PFSK-1 (cell line): ENCODE measurements at regions not wholly inside any gene's neighbourhood (a gene's known extent, or its start where the extent isn't known, plus 50 kb on each side); places are given as distances from the start of the nearest gene placed in this dataset.

Experiments used
- POLR2AphosphoS5 ChIP-seq: IDR thresholded peaks from 2 replicates; pipeline ENCODE4 v1.6.1; 2012; ENCODE audit warnings: low read depth, mild to moderate bottlenecking, control low read depth, low read length, moderate library complexity
- REST ChIP-seq, 2 experiments: IDR thresholded peaks; 2 replicates each; pipeline versions ENCODE4 v1.6.1 to v1.8.0; 2011 to 2012; ENCODE audit warnings: low read depth in 2 of 2, low read length in 2 of 2, control low read depth in 1 of 2, inconsistent platforms in 1 of 2, mild to moderate bottlenecking in 1 of 2, moderate library complexity in 1 of 2; ENCODE audit not compliant: insufficient read depth in 1 of 2
- TAF1 ChIP-seq: IDR thresholded peaks from 2 replicates; pipeline ENCODE4 v1.6.1; 2012; ENCODE audit warnings: low read length, control low read depth, borderline replicate concordance; ENCODE audit not compliant: insufficient read depth

- TF ChIP-seq POLR2AphosphoS5 (no peak), REST (IDR thresholded peaks at IDR 0.05; ENCODE audit: insufficient read depth in 1 of 2, low read depth in 2 of 2, low read length in 2 of 2) (no peak), TAF1 (no peak)
Observed at GRCh38 chr10:4053940-4054339, 268.9 kb upstream of the KLF6 start.
